Esophagus muscularis mucosa (tissue), 4 donors: ENCODE measurements at regions not wholly inside any gene's neighbourhood (a gene's known extent, or its start where the extent isn't known, plus 50 kb on each side); places are given as distances from the start of the nearest gene placed in this dataset.

Experiments
- DNase-seq: peaks from one replicate; pipeline ENCODE4 v3.0.0-alpha.2; 2017; ENCODE audit errors: extremely low spot score
- H3K27ac ChIP-seq, 4 donors: fragments of 200-600 bp; sonication (generic); replicated peaks in 1 of 4; 1 replicate in 3 of 4; 2 replicates in 1 of 4; pipeline ENCODE4 v1.5.1; 2016 to 2019; ENCODE audit warnings: mild to moderate bottlenecking in 1 of 4
- H3K27me3 ChIP-seq, 4 donors: fragments of 200-600 bp; sonication (generic); one replicate each; pipeline versions ENCODE4 v1.5.1 to v1.6.0; 2016 to 2019
- H3K36me3 ChIP-seq, 4 donors: fragments of 200-600 bp; sonication (generic); one replicate each; pipeline ENCODE4 v1.5.1; 2016 to 2019
- H3K4me1 ChIP-seq, 4 donors: fragments of 200-600 bp; sonication (generic); one replicate each; pipeline ENCODE4 v1.5.1; 2016 to 2019
- H3K4me3 ChIP-seq, 4 donors: fragments of 200-600 bp; sonication (generic); 1 replicate in 2 of 4; 2 replicates in 2 of 4; pipeline ENCODE4 v1.5.1; 2016 to 2019; ENCODE audit warnings: mild to moderate bottlenecking in 4 of 4, moderate library complexity in 1 of 4
- H3K9me3 ChIP-seq, 4 donors: fragments of 200-600 bp; sonication (generic); 1 replicate in 3 of 4; 2 replicates in 1 of 4; pipeline ENCODE4 v1.5.1; 2016 to 2019
- CTCF ChIP-seq, 3 experiments: fragments of 200-600 bp in 2 of 3; fragments of 450-650 bp in 1 of 3; sonication (generic) in 2 of 3; IDR thresholded peaks; one replicate each; pipeline ENCODE4 v1.5.1; 2017 to 2019; ENCODE audit warnings: antibody characterized with exemption in 3 of 3, mild to moderate bottlenecking in 2 of 3, moderate library complexity in 1 of 3
- EP300 ChIP-seq: sonication (generic); formaldehyde crosslinking; IDR thresholded peaks from one replicate; pipeline ENCODE4 v1.6.1; 2017; ENCODE audit warnings: antibody characterized with exemption
- POLR2A ChIP-seq: fragments of 450-650 bp; IDR thresholded peaks from one replicate; pipeline ENCODE4 v1.6.1; 2017; ENCODE audit warnings: antibody characterized with exemption, moderate library complexity, mild to moderate bottlenecking, low read depth
- POLR2AphosphoS5 ChIP-seq, 2 donors: sonication (generic); formaldehyde crosslinking; IDR thresholded peaks; one replicate each; pipeline ENCODE4 v1.6.1; 2017; ENCODE audit warnings: antibody characterized with exemption in 2 of 2
- WGBS: methylation state at CpG from one replicate; pipeline ENCODE4 v1.1.5; 2018; 5-methylcytosine and 5-hydroxymethylcytosine counted together
- intact Hi-C: fragments of 100-400 bp; cut with DNase I; formaldehyde crosslinking; loops from one replicate; pipeline ENCODE4 v1.15.1; 2023

GRCh38 chr6:87847830-87848210 is 145.8 kb upstream of the AKIRIN2 start:
- TF ChIP-seq EP300 (no peak), POLR2A (no peak), CTCF (IDR thresholded peaks at IDR 0.05) (no peak), POLR2AphosphoS5 (IDR thresholded peaks at IDR 0.05) (no peak)
- no peak for DNase-seq
- no peak overlapping the region for H3K4me3 ChIP-seq
- intact Hi-C loops: no loop called here
- H3K9me3 ChIP-seq: no peaks in the 10 kb centered on the region
- no peaks in the 10 kb centered on the region for H3K27me3 ChIP-seq
- H3K36me3 ChIP-seq: no peaks in the 10 kb centered on the region
- 90% methylated on average over 1 of the region's 1 CpG for WGBS
- H3K27ac ChIP-seq: no peak overlapping the region
- H3K4me1 ChIP-seq: no peaks in the 10 kb centered on the region

DNA sequence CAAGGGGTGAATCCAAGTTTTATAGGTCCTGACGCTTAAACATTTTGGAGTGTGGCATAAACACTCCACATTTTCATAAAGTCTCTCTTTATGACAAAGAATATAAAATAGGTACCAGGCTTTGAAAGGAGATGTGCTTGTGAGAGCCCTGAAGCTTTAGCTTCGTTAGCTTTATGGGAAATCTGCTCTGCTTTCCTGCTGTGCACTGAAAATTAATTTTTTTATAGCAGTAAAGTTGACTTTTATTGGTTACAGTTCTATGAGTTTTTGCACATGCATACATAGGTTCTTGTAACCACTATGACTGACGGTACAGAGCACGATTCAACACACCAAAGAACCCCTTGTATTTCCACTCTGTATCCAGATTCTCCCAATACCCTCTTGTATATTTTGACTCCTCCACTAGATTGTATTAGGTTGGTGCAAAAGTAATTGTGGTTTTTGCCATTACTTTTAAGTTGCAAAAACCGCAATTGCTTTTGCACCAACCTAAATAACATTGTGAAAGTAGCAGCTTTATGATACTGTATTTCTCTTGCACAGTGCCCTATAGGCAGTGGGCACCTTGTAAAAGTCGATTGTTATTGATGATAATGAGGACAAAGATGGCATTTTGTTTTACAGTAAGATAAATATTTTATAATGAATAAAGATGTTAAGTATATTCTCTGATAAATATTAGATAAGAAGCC is 145.2 kb upstream of the AKIRIN2 start:
- no peak for TF ChIP-seq EP300
- no peak for TF ChIP-seq CTCF (IDR thresholded peaks at IDR 0.05)
- no peak for TF ChIP-seq POLR2A
- no peak for TF ChIP-seq POLR2AphosphoS5 (IDR thresholded peaks at IDR 0.05)
- H3K27me3 ChIP-seq: no peaks in the 10 kb centered on the region
- intact Hi-C loops: no loop called here

GRCh38 chr6:87846434-87846833 is 144.4 kb upstream of the AKIRIN2 start:
- Histone ChIP-seq H3K9me3 (no peaks in the 10 kb centered on the region), H3K27ac (no peak overlapping the region), H3K36me3 (no peaks in the 10 kb centered on the region), H3K27me3 (no peaks in the 10 kb centered on the region), H3K4me3 (no peak overlapping the region), H3K4me1 (no peaks in the 10 kb centered on the region)
- DNase-seq: no peak
- TF ChIP-seq POLR2A (no peak), EP300 (no peak), CTCF (IDR thresholded peaks at IDR 0.05) (no peak), POLR2AphosphoS5 (IDR thresholded peaks at IDR 0.05) (no peak)
- intact Hi-C loops: no loop called here

More for the DNA sequence above, 145.2 kb upstream of the AKIRIN2 start:
- H3K4me1 ChIP-seq: no peaks in the 10 kb centered on the region
- WGBS: 92% methylated on average over 6 of the region's 6 CpGs
- DNase-seq: no peak
- no peak overlapping the region for H3K4me3 ChIP-seq
- H3K9me3 ChIP-seq: no peaks in the 10 kb centered on the region
- no peak overlapping the region for H3K27ac ChIP-seq
- H3K36me3 ChIP-seq: no peaks in the 10 kb centered on the region

DNA sequence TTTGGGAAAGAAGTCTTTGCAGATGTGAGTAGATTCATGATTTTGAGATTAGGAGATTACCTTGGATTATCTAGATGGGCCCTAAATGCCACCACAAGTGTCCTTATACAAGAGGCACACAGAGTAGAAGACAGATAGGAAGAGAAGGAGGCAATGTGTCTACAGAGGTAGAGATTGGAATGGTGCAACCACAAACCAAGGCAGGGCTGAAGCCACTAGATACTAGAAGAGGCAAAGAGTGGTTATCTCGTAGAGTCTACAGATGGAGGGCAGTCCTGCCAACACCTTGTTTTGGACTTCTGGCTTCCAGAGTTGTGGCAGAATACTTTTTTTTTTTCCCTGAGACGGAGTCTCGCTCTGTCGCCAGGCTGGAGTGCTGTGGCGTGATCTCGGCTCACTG is 138.3 kb upstream of the AKIRIN2 start:
- H3K4me3 ChIP-seq: no peak overlapping the region
- intact Hi-C loops: no loop called here
- TF ChIP-seq EP300: no peak

DNA sequence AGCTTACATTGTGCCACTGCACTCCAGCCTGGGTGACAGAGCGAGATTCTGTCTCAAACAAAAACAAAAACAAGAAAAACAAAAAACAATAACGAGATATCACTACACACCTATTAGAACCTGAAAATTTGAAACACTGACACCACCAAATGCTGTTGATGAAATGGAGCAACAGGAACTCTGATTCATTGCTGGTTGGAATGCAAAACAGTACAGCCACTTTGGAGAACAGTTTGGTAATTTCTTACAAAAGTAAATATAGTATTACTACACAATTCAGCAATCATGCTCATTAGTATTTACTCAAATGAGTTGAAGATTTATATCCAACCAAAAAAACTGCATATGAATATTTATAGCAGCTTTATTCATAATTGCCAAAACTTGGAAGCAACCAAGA is 135.8 kb upstream of the AKIRIN2 start:
- H3K36me3 ChIP-seq: no peaks in the 10 kb centered on the region
- H3K27me3 ChIP-seq: no peaks in the 10 kb centered on the region
- intact Hi-C loops: no loop called here
- 46% methylated on average over 2 of the region's 2 CpGs for WGBS
- TF ChIP-seq POLR2AphosphoS5 (IDR thresholded peaks at IDR 0.05) (no peak), POLR2A (no peak), EP300 (no peak), CTCF (IDR thresholded peaks at IDR 0.05) (no peak)
- H3K9me3 ChIP-seq: peaks cover 0 to 5% (median 2%) of the 10 kb centered on the region in 4 donors
- no peaks in the 10 kb centered on the region for H3K4me1 ChIP-seq
- no peak overlapping the region for H3K4me3 ChIP-seq
- H3K27ac ChIP-seq: no peak overlapping the region
- no peak for DNase-seq

More for the DNA sequence above, 138.3 kb upstream of the AKIRIN2 start:
- WGBS: 91% methylated on average over 6 of the region's 6 CpGs
- Histone ChIP-seq H3K4me1 (no peaks in the 10 kb centered on the region), H3K27ac (no peak overlapping the region), H3K9me3 (peaks cover 0 to 5% (median 2%) of the 10 kb centered on the region in 4 donors), H3K27me3 (no peaks in the 10 kb centered on the region), H3K36me3 (no peaks in the 10 kb centered on the region)
- DNase-seq: no peak
